ENCODE measurements at regions not wholly inside any gene's neighbourhood (a gene's known extent, or its start where the extent isn't known, plus 50 kb on each side); places are given as distances from the start of the nearest gene placed in this dataset.

DNA sequence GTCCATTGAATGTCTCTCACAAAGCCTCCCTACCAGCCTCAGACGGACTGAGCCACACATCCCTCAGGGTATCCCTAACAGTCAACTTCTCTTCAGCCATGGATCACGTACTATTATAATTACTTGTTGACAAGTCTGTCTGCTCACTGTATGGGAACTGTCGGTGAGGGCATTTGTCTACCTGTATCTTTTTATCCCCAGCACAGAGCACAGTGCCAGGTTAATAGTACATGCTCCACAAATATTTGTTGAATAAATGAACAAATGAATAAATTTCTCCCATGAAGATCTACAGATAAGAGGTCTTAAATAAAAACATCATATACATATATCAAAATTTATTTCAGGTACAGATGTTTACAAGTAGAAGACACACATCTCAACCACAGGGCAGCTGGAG is 414.0 kb downstream of the SOX9 start:
- H3K27ac Mint-ChIP-seq (ENCODE audit: unreplicated experiment): no peak overlapping the region
- no peaks in the 10 kb centered on the region for H3K36me3 Mint-ChIP-seq (ENCODE audit: unreplicated experiment)
- DNase-seq (ENCODE audit: extremely low spot score, unreplicated experiment): no peak
- no peak overlapping the region for H3K4me3 Mint-ChIP-seq (ENCODE audit: unreplicated experiment)
- peaks cover 17% of the 10 kb centered on the region for H3K4me1 Mint-ChIP-seq (ENCODE audit: unreplicated experiment)
- TF ChIP-seq, protein P1, sequence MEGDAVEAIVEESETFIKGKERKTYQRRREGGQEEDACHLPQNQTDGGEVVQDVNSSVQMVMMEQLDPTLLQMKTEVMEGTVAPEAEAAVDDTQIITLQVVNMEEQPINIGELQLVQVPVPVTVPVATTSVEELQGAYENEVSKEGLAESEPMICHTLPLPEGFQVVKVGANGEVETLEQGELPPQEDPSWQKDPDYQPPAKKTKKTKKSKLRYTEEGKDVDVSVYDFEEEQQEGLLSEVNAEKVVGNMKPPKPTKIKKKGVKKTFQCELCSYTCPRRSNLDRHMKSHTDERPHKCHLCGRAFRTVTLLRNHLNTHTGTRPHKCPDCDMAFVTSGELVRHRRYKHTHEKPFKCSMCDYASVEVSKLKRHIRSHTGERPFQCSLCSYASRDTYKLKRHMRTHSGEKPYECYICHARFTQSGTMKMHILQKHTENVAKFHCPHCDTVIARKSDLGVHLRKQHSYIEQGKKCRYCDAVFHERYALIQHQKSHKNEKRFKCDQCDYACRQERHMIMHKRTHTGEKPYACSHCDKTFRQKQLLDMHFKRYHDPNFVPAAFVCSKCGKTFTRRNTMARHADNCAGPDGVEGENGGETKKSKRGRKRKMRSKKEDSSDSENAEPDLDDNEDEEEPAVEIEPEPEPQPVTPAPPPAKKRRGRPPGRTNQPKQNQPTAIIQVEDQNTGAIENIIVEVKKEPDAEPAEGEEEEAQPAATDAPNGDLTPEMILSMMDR (IDR thresholded peaks at IDR 0.05): no peak
- H3K9me3 Mint-ChIP-seq (ENCODE audit: unreplicated experiment): peaks cover 10% of the 10 kb centered on the region
- H3K27me3 Mint-ChIP-seq (ENCODE audit: unreplicated experiment): no peaks in the 10 kb centered on the region

DNA sequence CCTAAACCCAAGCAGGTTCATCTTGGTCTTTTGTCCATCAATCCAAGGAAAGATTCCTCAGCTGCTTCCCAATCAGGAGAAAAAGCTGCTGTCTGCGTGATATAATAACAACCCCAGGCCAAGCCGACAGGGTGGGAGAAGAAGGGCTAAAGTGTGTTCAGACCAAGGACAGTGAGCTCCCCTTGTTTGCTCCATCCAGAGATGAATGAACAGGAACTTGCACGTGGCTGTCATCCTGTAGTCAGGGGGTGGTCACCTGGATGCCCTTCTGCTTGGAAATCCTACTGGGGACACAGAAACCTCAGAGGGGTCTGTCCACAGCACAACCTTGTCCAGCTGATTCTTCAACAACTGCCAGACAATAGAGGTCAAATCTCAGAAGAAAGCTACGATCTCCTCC is 414.5 kb downstream of the SOX9 start:
- Mint-ChIP-seq H3K27ac (ENCODE audit: unreplicated experiment) (no peak overlapping the region), H3K9me3 (ENCODE audit: unreplicated experiment) (peaks cover 10% of the 10 kb centered on the region), H3K4me3 (ENCODE audit: unreplicated experiment) (no peak overlapping the region), H3K36me3 (ENCODE audit: unreplicated experiment) (no peaks in the 10 kb centered on the region), H3K27me3 (ENCODE audit: unreplicated experiment) (no peaks in the 10 kb centered on the region), H3K4me1 (ENCODE audit: unreplicated experiment) (peaks cover 19% of the 10 kb centered on the region)
- TF ChIP-seq, protein P1 (IDR thresholded peaks at IDR 0.05): no peak
- DNase-seq (ENCODE audit: extremely low spot score, unreplicated experiment): no peak

DNA sequence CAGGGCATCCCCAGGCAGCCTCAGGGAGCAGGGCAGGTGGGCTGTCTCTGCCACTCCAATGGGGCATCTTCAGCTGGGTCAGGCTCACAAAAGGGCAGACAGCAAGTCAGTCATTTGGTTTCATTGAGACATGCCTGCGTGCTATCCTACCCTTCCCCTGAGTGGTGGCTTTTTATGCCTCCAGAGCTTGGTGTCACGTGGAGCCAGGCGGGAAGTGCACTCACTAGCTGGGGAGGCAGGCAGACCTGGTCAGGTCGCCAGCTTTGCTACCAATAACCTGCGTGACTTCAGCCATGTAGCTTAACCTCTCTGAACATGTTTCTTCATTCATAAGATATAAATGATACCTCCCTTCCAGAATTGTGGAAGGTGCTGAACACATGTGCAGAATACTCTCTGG is 415.0 kb downstream of the SOX9 start:
- TF ChIP-seq, protein P1 (IDR thresholded peaks at IDR 0.05): no peak
- H3K27ac Mint-ChIP-seq (ENCODE audit: unreplicated experiment): no peak overlapping the region
- H3K4me3 Mint-ChIP-seq (ENCODE audit: unreplicated experiment): no peak overlapping the region
- peaks cover 10% of the 10 kb centered on the region for H3K9me3 Mint-ChIP-seq (ENCODE audit: unreplicated experiment)
- no peak for DNase-seq (ENCODE audit: extremely low spot score, unreplicated experiment)
- no peaks in the 10 kb centered on the region for H3K27me3 Mint-ChIP-seq (ENCODE audit: unreplicated experiment)
- peaks cover 22% of the 10 kb centered on the region for H3K4me1 Mint-ChIP-seq (ENCODE audit: unreplicated experiment)
- no peaks in the 10 kb centered on the region for H3K36me3 Mint-ChIP-seq (ENCODE audit: unreplicated experiment)

DNA sequence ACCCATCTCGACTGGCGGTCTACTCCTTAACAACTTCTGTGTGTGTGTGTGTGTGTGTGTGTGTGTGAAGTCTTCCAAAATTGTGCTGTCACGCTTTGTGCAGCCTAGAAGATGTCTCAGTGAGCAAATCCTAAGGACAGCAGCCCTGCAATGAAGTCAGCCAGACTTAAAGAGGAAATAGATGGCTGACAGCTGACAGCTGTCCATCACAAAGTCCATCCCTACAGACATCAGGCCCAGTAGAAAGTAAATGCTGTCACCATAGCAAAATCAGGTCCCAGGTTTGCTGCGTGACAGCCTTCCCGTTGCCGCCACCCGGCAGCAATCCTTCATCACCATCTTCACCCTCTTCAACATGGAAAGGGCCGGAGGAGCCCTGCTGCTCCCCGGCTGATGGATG is 416.0 kb downstream of the SOX9 start:
- TF ChIP-seq, protein P1 (IDR thresholded peaks at IDR 0.05): no peak
- Mint-ChIP-seq H3K27ac (ENCODE audit: unreplicated experiment) (no peak overlapping the region), H3K4me3 (ENCODE audit: unreplicated experiment) (no peak overlapping the region), H3K36me3 (ENCODE audit: unreplicated experiment) (no peaks in the 10 kb centered on the region), H3K4me1 (ENCODE audit: unreplicated experiment) (peaks cover 25% of the 10 kb centered on the region), H3K27me3 (ENCODE audit: unreplicated experiment) (no peaks in the 10 kb centered on the region), H3K9me3 (ENCODE audit: unreplicated experiment) (peaks cover 10% of the 10 kb centered on the region)
- DNase-seq (ENCODE audit: extremely low spot score, unreplicated experiment): no peak

DNA sequence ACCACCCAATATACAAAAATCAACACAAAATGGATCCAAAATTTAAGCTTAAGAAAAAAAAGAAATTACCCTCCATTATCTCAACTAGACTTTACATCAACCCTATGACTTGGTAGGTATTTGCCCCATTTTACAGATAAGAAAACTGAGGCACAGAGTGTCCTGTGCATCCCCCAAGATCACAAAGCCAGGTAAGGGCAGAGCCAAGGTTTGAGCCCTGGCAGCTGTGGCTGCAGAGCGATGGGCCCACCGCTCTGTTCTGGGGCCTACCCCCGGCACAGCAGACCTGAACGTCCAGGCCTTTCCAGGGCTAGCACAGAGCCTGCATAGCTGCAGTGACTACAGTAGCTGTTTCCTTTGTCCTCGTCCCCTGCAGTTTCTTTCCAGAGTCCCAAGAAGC is 417.6 kb downstream of the SOX9 start:
- H3K4me3 Mint-ChIP-seq (ENCODE audit: unreplicated experiment): no peak overlapping the region
- H3K27ac Mint-ChIP-seq (ENCODE audit: unreplicated experiment): no peak overlapping the region

More for the DNA sequence above, 417.6 kb downstream of the SOX9 start:
- no peak for DNase-seq (ENCODE audit: extremely low spot score, unreplicated experiment)
- Mint-ChIP-seq H3K9me3 (ENCODE audit: unreplicated experiment) (peaks cover 10% of the 10 kb centered on the region), H3K36me3 (ENCODE audit: unreplicated experiment) (peaks cover 2% of the 10 kb centered on the region), H3K27me3 (ENCODE audit: unreplicated experiment) (no peaks in the 10 kb centered on the region), H3K4me1 (ENCODE audit: unreplicated experiment) (peaks cover 25% of the 10 kb centered on the region)
- TF ChIP-seq, protein P1 (IDR thresholded peaks at IDR 0.05): no peak
